Natural killer cell treated with Interleukin-12 subunit alpha and Interleukin-12 subunit beta and Interleukin-15 and Interleukin-18, amount 100 ng/mL, for 72 hours (primary cell): ENCODE measurements at regions not wholly inside any gene's neighbourhood (a gene's known extent, or its start where the extent isn't known, plus 50 kb on each side); places are given as distances from the start of the nearest gene placed in this dataset.
"Not testable (repeated sequence)": the region's sequence is repeated elsewhere in the genome, so short reads cannot be mapped to it uniquely, and the experiment has no call there.

Experiments used
- ATAC-seq, 2 donors: fragments of 150-1000 bp; cut with Tn5 transposase in 1 of 2; sonication (Bioruptor Pico), chemical (Tn5 transposase) in 1 of 2; 2 replicates each; pipeline ENCODE4 v1.10.0; 2021
- DNase-seq: peaks from one replicate; pipeline ENCODE4 v3.0.0; 2022; ENCODE audit warnings: low spot score
- H3K27ac Mint-ChIP-seq, 2 donors: 1 replicate in 1 of 2; 2 replicates in 1 of 2; pipeline ENCODE4 v1.8.0; 2022; ENCODE audit warnings: mixed read lengths in 2 of 2, mild to moderate bottlenecking in 1 of 2, moderate library complexity in 1 of 2
- H3K27me3 Mint-ChIP-seq, 2 donors: 1 replicate in 1 of 2; 2 replicates in 1 of 2; pipeline ENCODE4 v1.8.0; 2022; ENCODE audit warnings: mixed read lengths in 2 of 2
- H3K36me3 Mint-ChIP-seq: one replicate; pipeline ENCODE4 v1.8.0; 2022; ENCODE audit warnings: mixed read lengths
- H3K4me1 Mint-ChIP-seq, 2 donors: 1 replicate in 1 of 2; 2 replicates in 1 of 2; pipeline ENCODE4 v1.8.0; 2022; ENCODE audit warnings: low read depth in 2 of 2, mixed read lengths in 2 of 2, mild to moderate bottlenecking in 1 of 2
- H3K4me3 Mint-ChIP-seq: one replicate; pipeline ENCODE4 v1.8.0; 2022; ENCODE audit warnings: mixed read lengths
- H3K9me3 Mint-ChIP-seq: 2 replicates; pipeline ENCODE4 v1.8.0; 2022; ENCODE audit warnings: mixed read lengths

DNA sequence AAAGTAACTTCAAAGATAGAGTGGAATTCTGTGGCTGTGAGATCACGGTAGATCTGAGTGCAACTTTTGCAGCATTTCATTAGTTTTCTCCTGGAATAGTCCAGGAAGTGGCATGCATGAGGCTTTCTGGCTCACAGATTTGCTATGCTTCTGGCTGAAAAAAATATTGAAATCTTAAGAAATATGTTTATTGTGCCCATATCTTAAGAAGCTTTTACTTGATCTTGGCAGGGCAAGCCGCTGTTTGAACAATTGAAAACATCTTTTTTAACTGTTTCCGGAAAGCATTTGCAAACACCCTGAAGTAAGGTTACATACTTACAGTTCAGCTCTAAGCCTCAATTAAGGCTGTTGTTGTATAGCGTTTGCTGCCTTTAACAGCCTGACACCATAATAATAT lies 135.7 kb upstream of the GDNF start:
- Mint-ChIP-seq H3K27ac (no peak overlapping the region), H3K36me3 (no peaks in the 10 kb centered on the region), H3K4me3 (no peak overlapping the region), H3K9me3 (no peaks in the 10 kb centered on the region), H3K27me3 (no peaks in the 10 kb centered on the region), H3K4me1 (no peaks in the 10 kb centered on the region)
- ATAC-seq (no peak), DNase-seq (no peak)

DNA sequence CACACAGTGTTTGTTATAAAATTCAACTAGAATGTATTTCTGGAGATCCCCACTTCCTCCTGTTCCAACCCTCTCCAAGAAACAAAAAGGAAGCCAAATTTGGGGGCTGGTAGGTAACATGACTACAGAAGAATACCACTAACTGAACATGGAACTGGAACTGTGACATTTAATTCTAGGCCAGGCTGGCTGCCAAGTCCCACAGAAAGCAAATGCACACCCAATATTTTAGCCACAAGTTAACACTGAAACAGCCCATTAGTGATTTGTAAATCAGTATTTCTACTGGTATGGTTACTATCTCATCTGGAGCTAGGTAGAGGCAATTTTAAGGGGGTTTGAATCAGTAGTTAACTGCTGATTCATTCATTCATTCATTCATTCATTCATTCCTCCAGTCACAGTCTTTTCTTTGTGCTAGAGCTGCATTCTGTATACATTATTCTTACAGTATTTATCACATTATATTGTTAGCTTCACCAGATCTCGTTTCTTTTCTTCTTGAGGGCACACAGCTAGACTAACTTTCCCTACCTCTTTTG lies 131.7 kb upstream of the GDNF start:
- Mint-ChIP-seq H3K27me3 (no peaks in the 10 kb centered on the region), H3K4me1 (no peaks in the 10 kb centered on the region), H3K27ac (no peak overlapping the region), H3K36me3 (no peaks in the 10 kb centered on the region), H3K9me3 (peaks cover 9% of the 10 kb centered on the region), H3K4me3 (no peak overlapping the region)
- DNase-seq (no peak), ATAC-seq (no peak)

DNA sequence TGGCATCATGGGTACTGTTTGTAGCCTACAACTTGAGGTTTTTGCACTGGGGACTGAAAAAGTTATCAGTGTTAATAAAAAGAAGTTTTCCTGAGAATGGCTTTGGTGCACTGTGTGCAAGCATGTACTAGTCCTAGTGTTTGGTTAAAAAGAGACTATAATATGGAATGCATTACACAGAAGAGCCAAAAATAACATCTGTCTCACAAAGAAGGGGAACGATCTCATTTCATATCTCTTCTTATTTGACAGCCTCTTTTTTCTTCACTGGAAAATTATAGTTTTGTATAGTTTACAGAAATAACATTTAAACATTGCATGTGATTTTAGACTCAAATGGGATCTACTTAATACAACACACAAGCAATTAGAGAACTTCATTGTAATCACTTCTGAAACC lies 127.0 kb upstream of the GDNF start:
- Mint-ChIP-seq H3K27ac (no peak overlapping the region), H3K9me3 (peaks cover 9% of the 10 kb centered on the region), H3K4me1 (no peaks in the 10 kb centered on the region), H3K4me3 (no peak overlapping the region), H3K27me3 (peaks cover 0 to 6% of the 10 kb centered on the region in 2 donors), H3K36me3 (no peaks in the 10 kb centered on the region)
- DNase-seq (no peak), ATAC-seq (no peak)

- DNase-seq, result no peak
- peaks cover 9% of the 10 kb centered on the region for H3K9me3 Mint-ChIP-seq
- H3K36me3 Mint-ChIP-seq, result no peaks in the 10 kb centered on the region
- no peak overlapping the region for H3K27ac Mint-ChIP-seq
- no peak for ATAC-seq
- H3K4me3 Mint-ChIP-seq, result no peak overlapping the region
- peaks cover 0 to 6% of the 10 kb centered on the region in 2 donors for H3K27me3 Mint-ChIP-seq
- H3K4me1 Mint-ChIP-seq, result no peaks in the 10 kb centered on the region
These were observed 126.5 kb upstream of the GDNF start for GRCh38 chr5:37966291-37966690.

GRCh38 chr5:37962389-37962788 lies 122.5 kb upstream of the GDNF start:
- Mint-ChIP-seq H3K36me3 (peaks cover 10% of the 10 kb centered on the region), H3K27me3 (peaks cover 0 to 6% of the 10 kb centered on the region in 2 donors), H3K4me3 (no peak overlapping the region), H3K9me3 (peaks cover 8% of the 10 kb centered on the region), H3K27ac (no peak overlapping the region), H3K4me1 (no peaks in the 10 kb centered on the region)
- no peak for DNase-seq
- no peak for ATAC-seq

DNA sequence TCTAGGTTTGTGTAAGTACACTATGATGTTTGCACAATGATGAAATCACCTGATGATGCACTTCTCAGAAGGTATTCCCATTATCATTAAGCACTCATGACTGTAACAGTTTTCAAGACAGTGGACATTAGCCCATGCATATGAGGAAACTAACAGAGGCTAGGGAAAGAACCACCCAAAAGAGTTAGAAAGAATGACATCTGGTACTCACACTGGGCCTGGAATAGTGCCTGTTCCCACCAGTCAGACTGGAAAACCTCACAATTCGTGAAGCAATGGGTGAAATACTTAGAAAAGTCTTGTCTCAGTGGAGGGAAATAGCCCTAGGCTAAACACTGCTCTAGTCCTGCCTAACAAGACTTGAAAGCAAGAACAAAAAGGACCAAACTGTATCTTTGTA lies 117.4 kb upstream of the GDNF start:
- Mint-ChIP-seq H3K36me3 (peaks cover 10% of the 10 kb centered on the region), H3K4me1 (no peaks in the 10 kb centered on the region), H3K4me3 (no peak overlapping the region), H3K27ac (no peak overlapping the region), H3K9me3 (peaks cover 8% of the 10 kb centered on the region), H3K27me3 (no peaks in the 10 kb centered on the region)
- no peak for DNase-seq
- no peak for ATAC-seq

GRCh38 chr5:37955748-37956147 lies 115.9 kb upstream of the GDNF start:
- Mint-ChIP-seq H3K36me3 (peaks cover 10% of the 10 kb centered on the region), H3K4me3 (no peak overlapping the region), H3K27me3 (no peaks in the 10 kb centered on the region), H3K4me1 (no peaks in the 10 kb centered on the region), H3K9me3 (peaks cover 8% of the 10 kb centered on the region), H3K27ac (no peak overlapping the region)
- DNase-seq (no peak), ATAC-seq (no peak)

GRCh38 chr5:37954561-37954960 lies 114.7 kb upstream of the GDNF start:
- Mint-ChIP-seq H3K9me3 (peaks cover 6% of the 10 kb centered on the region), H3K27ac (no peak overlapping the region), H3K36me3 (peaks cover 8% of the 10 kb centered on the region), H3K4me3 (no peak overlapping the region), H3K4me1 (no peaks in the 10 kb centered on the region), H3K27me3 (no peaks in the 10 kb centered on the region)
- ATAC-seq, result no peak
- no peak for DNase-seq

DNA sequence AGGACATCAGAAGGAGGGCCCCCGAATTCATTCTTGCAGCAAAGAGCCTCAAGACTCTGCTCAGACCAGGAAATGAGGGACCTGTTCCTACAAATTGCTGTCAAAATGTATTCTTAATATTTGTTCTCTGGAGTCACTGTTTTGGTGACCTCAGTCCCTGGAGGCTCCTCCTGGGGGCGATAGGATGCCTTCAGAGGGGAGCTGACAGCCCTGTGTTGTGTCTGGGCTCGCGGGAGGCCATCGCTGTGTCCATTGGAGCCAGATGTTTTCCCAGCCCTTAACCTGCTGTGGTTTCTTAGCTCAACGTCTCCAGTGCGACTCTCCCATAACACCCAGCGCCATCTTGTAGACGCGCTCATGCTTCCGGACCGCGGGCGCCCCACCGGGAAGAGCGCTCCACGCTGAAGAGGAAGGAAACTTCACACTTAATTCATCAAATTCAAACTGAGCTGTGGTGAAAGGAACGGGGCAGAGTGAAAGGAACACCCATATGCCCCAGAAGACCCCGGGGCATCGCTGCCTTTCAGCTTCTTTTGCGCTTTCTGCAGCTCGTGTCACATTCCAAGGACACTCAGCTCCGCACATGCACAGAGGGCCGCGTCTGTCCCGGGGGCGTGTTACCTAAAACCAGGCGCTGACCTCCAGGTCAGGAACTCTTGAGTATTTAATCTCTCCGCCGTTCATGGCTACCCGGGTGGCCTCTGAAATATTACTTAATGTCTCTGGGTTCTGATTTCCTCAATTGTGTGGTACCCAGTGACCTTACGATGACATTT lies 112.3 kb upstream of the GDNF start:
- Mint-ChIP-seq H3K4me3 (no peak overlapping the region), H3K36me3 (no peaks in the 10 kb centered on the region), H3K9me3 (no peaks in the 10 kb centered on the region), H3K27ac (no peak overlapping the region), H3K27me3 (no peaks in the 10 kb centered on the region), H3K4me1 (no peaks in the 10 kb centered on the region)
- DNase-seq (no peak), ATAC-seq (no peak)

DNA sequence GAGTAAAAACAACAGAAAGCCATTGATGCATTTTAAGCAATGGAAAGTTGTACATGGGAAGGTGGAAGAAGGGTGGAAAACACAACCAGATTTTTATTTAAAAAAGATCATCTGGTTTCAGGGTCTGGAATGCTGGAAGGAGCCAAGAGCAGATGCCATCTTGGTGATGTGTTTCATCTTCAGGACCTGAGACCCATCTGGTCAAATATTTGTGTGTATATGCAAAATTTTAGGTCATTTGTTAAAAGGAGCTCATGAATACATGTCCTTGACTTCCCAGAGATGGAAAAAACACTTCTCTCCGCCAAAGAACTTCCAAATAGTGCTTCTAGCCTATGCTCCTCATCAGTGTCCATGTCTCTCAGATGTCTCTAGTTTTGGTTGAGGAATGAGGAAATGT lies 110.6 kb upstream of the GDNF start:
- H3K27ac Mint-ChIP-seq, result no peak overlapping the region
- H3K4me1 Mint-ChIP-seq, result no peaks in the 10 kb centered on the region
- H3K4me3 Mint-ChIP-seq, result no peak overlapping the region
- DNase-seq, result no peak
- no peak for ATAC-seq
- H3K9me3 Mint-ChIP-seq, result no peaks in the 10 kb centered on the region
- no peaks in the 10 kb centered on the region for H3K36me3 Mint-ChIP-seq
- no peaks in the 10 kb centered on the region for H3K27me3 Mint-ChIP-seq

- Mint-ChIP-seq H3K27ac (no peak overlapping the region), H3K4me3 (no peak overlapping the region), H3K4me1 (no peaks in the 10 kb centered on the region), H3K9me3 (peaks cover 4% of the 10 kb centered on the region), H3K36me3 (no peaks in the 10 kb centered on the region), H3K27me3 (no peaks in the 10 kb centered on the region)
- DNase-seq, result no peak
- ATAC-seq, result no peak
These were observed 105.6 kb upstream of the GDNF start for GRCh38 chr5:37945446-37945845.

DNA sequence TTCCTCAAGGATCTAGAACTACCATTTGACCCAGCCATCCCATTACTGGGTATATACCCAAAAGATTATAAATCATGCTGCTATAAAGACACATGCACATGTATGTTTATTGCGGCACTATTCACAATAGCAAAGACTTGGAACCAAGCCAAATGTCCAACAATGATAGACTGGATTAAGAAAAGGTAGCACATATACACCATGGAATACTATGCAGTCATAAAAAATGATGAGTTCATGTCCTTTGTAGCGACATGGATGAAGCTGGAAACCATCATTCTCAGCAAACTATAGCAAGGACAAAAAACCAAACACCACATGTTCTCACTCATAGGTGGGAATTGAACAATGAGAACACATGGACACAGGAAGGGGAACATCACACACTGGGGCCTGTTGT lies 103.3 kb upstream of the GDNF start:
- not testable (repeated sequence) for H3K27ac Mint-ChIP-seq, H3K36me3 Mint-ChIP-seq, H3K27me3 Mint-ChIP-seq, H3K4me3 Mint-ChIP-seq, ATAC-seq, H3K9me3 Mint-ChIP-seq, DNase-seq, H3K4me1 Mint-ChIP-seq

GRCh38 chr5:37940931-37941623 lies 101.2 kb upstream of the GDNF start:
- Mint-ChIP-seq H3K27me3 (no peaks in the 10 kb centered on the region), H3K36me3 (no peaks in the 10 kb centered on the region), H3K4me3 (no peak overlapping the region), H3K4me1 (no peaks in the 10 kb centered on the region), H3K9me3 (peaks cover 7% of the 10 kb centered on the region), H3K27ac (no peak overlapping the region)
- no peak for ATAC-seq
- DNase-seq, result no peak

GRCh38 chr5:37938861-37939260 lies 99.0 kb upstream of the GDNF start:
- Mint-ChIP-seq H3K36me3 (no peaks in the 10 kb centered on the region), H3K9me3 (peaks cover 10% of the 10 kb centered on the region), H3K4me3 (no peak overlapping the region), H3K4me1 (no peaks in the 10 kb centered on the region), H3K27ac (no peak overlapping the region), H3K27me3 (no peaks in the 10 kb centered on the region)
- ATAC-seq (no peak), DNase-seq (no peak)
